Uterus (tissue), 3 donors: ENCODE measurements at regions not wholly inside any gene's neighbourhood (a gene's known extent, or its start where the extent isn't known, plus 50 kb on each side); places are given as distances from the start of the nearest gene placed in this dataset.

Experiments
- DNase-seq, 2 donors: peaks; one replicate each; pipeline ENCODE4 v3.0.0-alpha.2; 2019 to 2020
- H3K27ac ChIP-seq, 2 donors: fragments of 200-600 bp; sonication (generic); 1 replicate in 1 of 2; 2 replicates in 1 of 2; pipeline ENCODE4 v1.5.1; 2016 to 2018
- H3K27me3 ChIP-seq, 2 donors: fragments of 200-600 bp; sonication (generic); one replicate each; pipeline ENCODE4 v1.5.1; 2018 to 2019; ENCODE audit warnings: control low read depth in 1 of 2
- H3K36me3 ChIP-seq, 2 donors: fragments of 200-600 bp; sonication (generic); one replicate each; pipeline ENCODE4 v1.5.1; 2019; ENCODE audit warnings: control low read depth in 1 of 2
- H3K4me1 ChIP-seq, 2 donors: fragments of 200-600 bp; sonication (generic); one replicate each; pipeline ENCODE4 v1.5.1; 2018 to 2019; ENCODE audit warnings: control low read depth in 1 of 2
- H3K4me3 ChIP-seq, 2 donors: fragments of 200-600 bp; sonication (generic); 1 replicate in 1 of 2; 2 replicates in 1 of 2; pipeline ENCODE4 v1.5.1; 2018 to 2019; ENCODE audit warnings: mild to moderate bottlenecking in 1 of 2
- H3K9me3 ChIP-seq, 2 donors: fragments of 200-600 bp; sonication (generic); one replicate each; pipeline ENCODE4 v1.5.1; 2019; ENCODE audit warnings: control low read depth in 1 of 2
- CTCF ChIP-seq, 4 experiments: fragments of 200-600 bp in 2 of 4; fragments of 450-650 bp in 2 of 4; sonication (generic) in 2 of 4; IDR thresholded peaks; one replicate each; pipeline ENCODE4 v1.5.1; 2016 to 2019; ENCODE audit warnings: antibody characterized with exemption in 4 of 4, mild to moderate bottlenecking in 2 of 4, moderate library complexity in 1 of 4
- POLR2A ChIP-seq, 2 donors: fragments of 450-650 bp; IDR thresholded peaks; one replicate each; pipeline ENCODE4 v1.6.1; 2016; ENCODE audit warnings: antibody characterized with exemption in 2 of 2, mild to moderate bottlenecking in 1 of 2, moderate library complexity in 1 of 2
- intact Hi-C: fragments of 100-400 bp; cut with DNase I; formaldehyde crosslinking; loops from one replicate; pipeline ENCODE4 v1.15.1; 2023; ENCODE audit warnings: low total_unique reads
- donor health status: DM: yes; HTN: yes; CAD: no.

GRCh38 chr9:24901319-24901718, 355.6 kb upstream of the IZUMO3 start:
- no peaks in the 10 kb centered on the region for H3K36me3 ChIP-seq
- no peak for TF ChIP-seq POLR2A (IDR thresholded peaks at IDR 0.05)
- TF ChIP-seq CTCF (IDR thresholded peaks at IDR 0.05), result no peak
- no peaks in the 10 kb centered on the region for H3K27me3 ChIP-seq
- no peak for DNase-seq
- intact Hi-C loops, result no loop called here
- no peaks in the 10 kb centered on the region for H3K9me3 ChIP-seq
- no peaks in the 10 kb centered on the region for H3K4me1 ChIP-seq
- no peak overlapping the region for H3K4me3 ChIP-seq
- H3K27ac ChIP-seq, result no peak overlapping the region

GRCh38 chr9:24900179-24900578, 354.5 kb upstream of the IZUMO3 start:
- intact Hi-C loops, result no loop called here
- no peaks in the 10 kb centered on the region for H3K9me3 ChIP-seq
- no peak for DNase-seq
- H3K36me3 ChIP-seq, result no peaks in the 10 kb centered on the region
- H3K27me3 ChIP-seq, result no peaks in the 10 kb centered on the region
- no peak for TF ChIP-seq POLR2A (IDR thresholded peaks at IDR 0.05)
- no peak for TF ChIP-seq CTCF (IDR thresholded peaks at IDR 0.05)
- H3K4me3 ChIP-seq, result no peak overlapping the region
- no peak overlapping the region for H3K27ac ChIP-seq
- no peaks in the 10 kb centered on the region for H3K4me1 ChIP-seq

GRCh38 chr9:24899463-24899862, 353.8 kb upstream of the IZUMO3 start:
- TF ChIP-seq CTCF (IDR thresholded peaks at IDR 0.05), result no peak
- no peak for TF ChIP-seq POLR2A (IDR thresholded peaks at IDR 0.05)
- no peaks in the 10 kb centered on the region for H3K27me3 ChIP-seq
- H3K4me1 ChIP-seq, result no peaks in the 10 kb centered on the region
- no peak overlapping the region for H3K4me3 ChIP-seq
- no peaks in the 10 kb centered on the region for H3K36me3 ChIP-seq
- H3K9me3 ChIP-seq, result no peaks in the 10 kb centered on the region
- no peak for DNase-seq
- no peak overlapping the region for H3K27ac ChIP-seq
- intact Hi-C loops, result no loop called here

- no peaks in the 10 kb centered on the region for H3K4me1 ChIP-seq
- TF ChIP-seq POLR2A (IDR thresholded peaks at IDR 0.05) (no peak), CTCF (IDR thresholded peaks at IDR 0.05) (no peak)
- intact Hi-C loops, result no loop called here
- H3K27ac ChIP-seq, result no peak overlapping the region
- no peaks in the 10 kb centered on the region for H3K9me3 ChIP-seq
- no peak for DNase-seq
- H3K27me3 ChIP-seq, result no peaks in the 10 kb centered on the region
- no peaks in the 10 kb centered on the region for H3K36me3 ChIP-seq
- H3K4me3 ChIP-seq, result no peak overlapping the region
Observed at GRCh38 chr9:24897826-24898225, 352.1 kb upstream of the IZUMO3 start.

- intact Hi-C loops, result no loop called here
- H3K4me3 ChIP-seq, result no peak overlapping the region
- no peaks in the 10 kb centered on the region for H3K4me1 ChIP-seq
- no peaks in the 10 kb centered on the region for H3K9me3 ChIP-seq
- TF ChIP-seq POLR2A (IDR thresholded peaks at IDR 0.05) (no peak), CTCF (IDR thresholded peaks at IDR 0.05) (no peak)
- DNase-seq, result no peak
- no peaks in the 10 kb centered on the region for H3K36me3 ChIP-seq
- no peak overlapping the region for H3K27ac ChIP-seq
- no peaks in the 10 kb centered on the region for H3K27me3 ChIP-seq
Observed at GRCh38 chr9:24881361-24881760, 335.7 kb upstream of the IZUMO3 start.
